A673 (cell line): ENCODE measurements at regions not wholly inside any gene's neighbourhood (a gene's known extent, or its start where the extent isn't known, plus 50 kb on each side); places are given as distances from the start of the nearest gene placed in this dataset.

ENCODE experiments used
- BruUV-seq: library from RNA; stranded (reverse); fragments of 400-500 nt; replicated peaks from 2 replicates; lab custom pipeline; 2021; lab: Mats Ljungman, UMichigan
- CTCF ChIA-PET: fragments of 300-600 bp; sonication (Branson Sonifier 250); formaldehyde crosslinking; loops from one replicate; lab custom pipeline; 2022; ENCODE audit warnings: antibody characterized with exemption; lab: Charles Lee
- POLR2A ChIA-PET: fragments of 300-600 bp; sonication (Branson Sonifier 250); formaldehyde crosslinking; loops from one replicate; lab custom pipeline; 2022; ENCODE audit warnings: antibody characterized with exemption; ENCODE audit not compliant: low non-redundant PET; lab: Charles Lee
- DNase-seq: peaks from one replicate; pipeline ENCODE4 v3.0.0-alpha.2; 2015; ENCODE audit warnings: low spot score
- H3K27ac ChIP-seq: fragments of 200-600 bp; sonication (generic); 2 replicates; pipeline ENCODE4 v1.5.1; 2016; ENCODE audit warnings: mixed run types, low read depth, mild to moderate bottlenecking, mixed read lengths, antibody characterized with exemption, low read length; ENCODE audit not compliant: poor library complexity, severe bottlenecking
- H3K27me3 ChIP-seq: fragments of 200-600 bp; sonication (generic); replicated peaks from 2 replicates; pipeline ENCODE4 v1.6.1; 2017; ENCODE audit warnings: mixed run types, low read depth, mild to moderate bottlenecking, mixed read lengths, antibody characterized with exemption, low read length; ENCODE audit not compliant: insufficient read depth, poor library complexity
- H3K36me3 ChIP-seq: fragments of 200-600 bp; sonication (generic); 2 replicates; pipeline ENCODE4 v1.6.1; 2016; ENCODE audit warnings: mixed run types, mild to moderate bottlenecking, mixed read lengths, antibody characterized with exemption, low read length; ENCODE audit not compliant: insufficient read depth, poor library complexity, severe bottlenecking
- H3K4me1 ChIP-seq: fragments of 200-600 bp; sonication (generic); 2 replicates; pipeline ENCODE4 v1.6.1; 2017; ENCODE audit warnings: mixed run types, mild to moderate bottlenecking, mixed read lengths, antibody characterized with exemption, low read length; ENCODE audit not compliant: insufficient read depth, poor library complexity, severe bottlenecking
- H3K4me3 ChIP-seq: fragments of 200-600 bp; sonication (generic); 2 replicates; pipeline ENCODE4 v1.5.1; 2016; ENCODE audit warnings: low read depth, mixed run types, mild to moderate bottlenecking, mixed read lengths, low read length; ENCODE audit not compliant: poor library complexity, severe bottlenecking
- H3K9me3 ChIP-seq: fragments of 200-600 bp; sonication (generic); 2 replicates; pipeline ENCODE4 v1.6.1; 2016; ENCODE audit warnings: mixed run types, low read depth, mild to moderate bottlenecking, mixed read lengths, antibody characterized with exemption, low read length; ENCODE audit not compliant: poor library complexity, severe bottlenecking
- EZH2 ChIP-seq: fragments of 200-600 bp; sonication (generic); IDR thresholded peaks from 2 replicates; pipeline ENCODE4 v1.6.1; 2017; ENCODE audit warnings: borderline replicate concordance, low read depth, mild to moderate bottlenecking, mixed read lengths, antibody characterized with exemption, low read length; ENCODE audit not compliant: poor library complexity, severe bottlenecking
- intact Hi-C: fragments of 100-400 bp; cut with micrococcal nuclease; formaldehyde crosslinking; loops from one replicate; pipeline ENCODE4 v1.10.0; 2022; ENCODE audit not compliant: unreplicated experiment
- TF ChIP-seq, protein P1 (sequence below): fragments of 300-800, 200-600 bp; sonication (generic); conservative IDR thresholded peaks from 2 replicates; pipeline ENCODE4 v1.5.1; 2017; ENCODE audit warnings: low read depth, mild to moderate bottlenecking, antibody characterized with exemption, low read length, moderate library complexity, mixed read lengths

DNA sequence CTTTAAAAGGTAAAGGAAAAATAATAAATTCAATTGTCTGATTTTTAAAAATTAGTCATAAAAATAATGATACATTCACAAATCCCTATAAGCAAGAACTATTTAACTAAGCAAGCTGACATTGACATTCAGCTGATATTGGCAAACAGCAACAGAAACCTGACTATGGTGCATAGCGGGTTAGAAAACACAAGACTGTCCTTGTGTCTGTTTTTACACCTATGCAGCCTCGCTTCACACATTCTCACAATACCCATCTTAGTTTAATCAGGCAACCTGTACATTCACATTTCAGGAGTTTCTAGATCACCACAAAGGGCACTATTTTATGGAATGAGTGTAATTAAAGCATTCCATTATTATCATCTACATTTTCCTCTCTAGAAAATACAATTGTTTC lies 737.1 kb downstream of the KCNA4 start:
- Histone ChIP-seq H3K27me3 (no peaks in the 10 kb centered on the region), H3K4me3 (no peak overlapping the region), H3K27ac (no peak overlapping the region), H3K9me3 (no peaks in the 10 kb centered on the region), H3K4me1 (no peaks in the 10 kb centered on the region), H3K36me3 (no peaks in the 10 kb centered on the region)
- ChIA-PET POLR2A (no interaction called here), CTCF (no interaction called here)
- no TSS peak for BruUV-seq
- no peak for DNase-seq
- TF ChIP-seq, protein P1, sequence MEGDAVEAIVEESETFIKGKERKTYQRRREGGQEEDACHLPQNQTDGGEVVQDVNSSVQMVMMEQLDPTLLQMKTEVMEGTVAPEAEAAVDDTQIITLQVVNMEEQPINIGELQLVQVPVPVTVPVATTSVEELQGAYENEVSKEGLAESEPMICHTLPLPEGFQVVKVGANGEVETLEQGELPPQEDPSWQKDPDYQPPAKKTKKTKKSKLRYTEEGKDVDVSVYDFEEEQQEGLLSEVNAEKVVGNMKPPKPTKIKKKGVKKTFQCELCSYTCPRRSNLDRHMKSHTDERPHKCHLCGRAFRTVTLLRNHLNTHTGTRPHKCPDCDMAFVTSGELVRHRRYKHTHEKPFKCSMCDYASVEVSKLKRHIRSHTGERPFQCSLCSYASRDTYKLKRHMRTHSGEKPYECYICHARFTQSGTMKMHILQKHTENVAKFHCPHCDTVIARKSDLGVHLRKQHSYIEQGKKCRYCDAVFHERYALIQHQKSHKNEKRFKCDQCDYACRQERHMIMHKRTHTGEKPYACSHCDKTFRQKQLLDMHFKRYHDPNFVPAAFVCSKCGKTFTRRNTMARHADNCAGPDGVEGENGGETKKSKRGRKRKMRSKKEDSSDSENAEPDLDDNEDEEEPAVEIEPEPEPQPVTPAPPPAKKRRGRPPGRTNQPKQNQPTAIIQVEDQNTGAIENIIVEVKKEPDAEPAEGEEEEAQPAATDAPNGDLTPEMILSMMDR: no peak
- TF ChIP-seq EZH2: no peak
- intact Hi-C loops: no loop called here

DNA sequence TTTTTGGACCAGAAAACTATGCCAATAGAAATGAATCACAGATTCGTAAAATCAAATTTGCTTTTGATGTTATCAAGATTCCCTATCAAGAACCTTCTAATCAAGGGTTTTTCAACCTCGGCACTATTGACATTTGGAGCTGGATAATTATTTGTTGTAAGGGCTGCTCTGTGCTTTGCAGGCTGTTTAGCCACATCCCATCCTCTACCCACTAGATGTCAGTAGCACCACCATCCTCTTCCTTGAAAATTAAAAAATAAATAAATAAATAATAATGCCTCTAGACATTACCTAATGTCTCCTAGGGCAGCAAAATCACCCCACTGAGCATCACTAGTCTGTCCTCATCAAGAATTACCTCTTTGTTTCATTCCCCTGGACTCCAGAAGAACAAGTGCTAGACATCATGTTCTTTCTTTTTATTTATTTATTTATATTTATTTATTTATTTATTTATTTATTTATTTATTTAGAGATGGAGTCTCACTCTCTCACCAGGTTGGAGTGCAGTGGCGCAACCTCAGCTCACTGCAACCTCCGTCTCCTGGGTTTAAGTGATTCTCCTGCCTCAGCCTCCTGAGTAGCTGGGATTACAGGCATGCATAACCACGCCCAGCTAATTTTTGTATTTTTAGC lies 744.7 kb downstream of the KCNA4 start:
- no TSS peak for BruUV-seq
- no peak for TF ChIP-seq EZH2
- TF ChIP-seq, protein P1: peak; percentile 59
- CTCF ChIA-PET: no interaction called here
- H3K27me3 ChIP-seq: no peaks in the 10 kb centered on the region
- intact Hi-C loops: no loop called here
- no peaks in the 10 kb centered on the region for H3K4me1 ChIP-seq
- no peak overlapping the region for H3K4me3 ChIP-seq
- peak; percentile 67 for DNase-seq
- POLR2A ChIA-PET: no interaction called here
- H3K9me3 ChIP-seq: no peaks in the 10 kb centered on the region
- H3K36me3 ChIP-seq: no peaks in the 10 kb centered on the region
- no peak overlapping the region for H3K27ac ChIP-seq

DNA sequence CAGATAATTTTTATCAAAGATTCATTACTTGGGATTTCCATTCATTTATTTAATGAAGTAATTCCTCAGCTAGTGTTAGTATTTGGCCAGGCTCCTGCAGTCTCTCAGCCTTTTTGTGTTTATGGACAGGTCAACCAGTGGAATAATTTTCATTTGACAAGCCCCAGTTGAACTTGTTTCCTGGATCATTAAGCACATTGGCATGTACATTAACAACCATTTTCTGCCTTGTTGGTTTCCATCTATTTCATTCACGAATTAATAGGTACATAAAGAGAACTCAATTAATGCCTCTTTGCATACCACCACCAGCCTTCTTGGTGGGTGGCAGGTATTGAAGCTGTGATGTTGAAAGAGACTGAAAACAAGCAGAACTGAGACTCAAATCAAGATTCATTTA lies 745.2 kb downstream of the KCNA4 start:
- no peak overlapping the region for H3K27ac ChIP-seq
- no TSS peak for BruUV-seq
- H3K36me3 ChIP-seq: no peaks in the 10 kb centered on the region
- no peaks in the 10 kb centered on the region for H3K9me3 ChIP-seq
- no peaks in the 10 kb centered on the region for H3K4me1 ChIP-seq
- ChIA-PET POLR2A (no interaction called here), CTCF (no interaction called here)
- H3K27me3 ChIP-seq: no peaks in the 10 kb centered on the region
- no peak for DNase-seq
- no peak for TF ChIP-seq EZH2
- TF ChIP-seq, protein P1: no peak
- H3K4me3 ChIP-seq: no peak overlapping the region
- intact Hi-C loops: no loop called here
